Activated CD4-positive, alpha-beta T cell treated with anti-CD3 and anti-CD28 coated beads, Interleukin-2, amount 50 U/mL, for 24 hours (primary cell): ENCODE measurements at regions not wholly inside any gene's neighbourhood (a gene's known extent, or its start where the extent isn't known, plus 50 kb on each side); places are given as distances from the start of the nearest gene placed in this dataset.
"Not testable (repeated sequence)": the region's sequence is repeated elsewhere in the genome, so short reads cannot be mapped to it uniquely, and the experiment has no call there.

Experiments used
- DNase-seq, 2 donors: peaks; one replicate each; pipeline ENCODE4 v3.0.0-alpha.2; 2020; ENCODE audit warnings: low read depth in 1 of 2, low spot score in 1 of 2

- no peak for DNase-seq
Measured at GRCh38 chr5:109630093-109630492, 59.6 kb upstream of the MAN2A1 start.

GRCh38 chr5:109628591-109628990, 61.1 kb upstream of the MAN2A1 start:
- DNase-seq, result no peak

- not testable (repeated sequence) for DNase-seq
Measured at GRCh38 chr5:109621266-109621665, 68.5 kb upstream of the MAN2A1 start.

GRCh38 chr5:109620651-109621050, 69.1 kb upstream of the MAN2A1 start:
- no peak for DNase-seq

GRCh38 chr5:109619606-109620005, 70.1 kb upstream of the MAN2A1 start:
- DNase-seq, result no peak

- no peak for DNase-seq
Measured at GRCh38 chr5:109619021-109619460, 70.7 kb upstream of the MAN2A1 start.

GRCh38 chr5:109614981-109615380, 74.7 kb upstream of the MAN2A1 start:
- no peak for DNase-seq

- no peak for DNase-seq
Measured at GRCh38 chr5:109614301-109614700, 75.4 kb upstream of the MAN2A1 start.

GRCh38 chr5:109612278-109612905, 77.3 kb upstream of the MAN2A1 start:
- DNase-seq, result no peak

GRCh38 chr5:109611505-109611904, 78.2 kb upstream of the MAN2A1 start:
- no peak for DNase-seq

- DNase-seq, result no peak
Measured at GRCh38 chr5:109611061-109611460, 78.7 kb upstream of the MAN2A1 start.

GRCh38 chr5:109610581-109610980, 79.1 kb upstream of the MAN2A1 start:
- no peak for DNase-seq

GRCh38 chr5:109605207-109605730, 84.5 kb upstream of the MAN2A1 start:
- no peak for DNase-seq

- DNase-seq, result no peak
Measured at GRCh38 chr5:109604758-109605157, 85.0 kb upstream of the MAN2A1 start.

- DNase-seq, result no peak
Measured at GRCh38 chr5:109601736-109602135, 88.0 kb upstream of the MAN2A1 start.

- no peak for DNase-seq
Measured at GRCh38 chr5:109597893-109598292, 91.8 kb upstream of the MAN2A1 start.

- DNase-seq, result no peak
Measured at GRCh38 chr5:109594217-109594616, 95.5 kb upstream of the MAN2A1 start.

GRCh38 chr5:109590799-109591198, 98.9 kb upstream of the MAN2A1 start:
- DNase-seq, result no peak

- no peak for DNase-seq
Measured at GRCh38 chr5:109589986-109590385, 99.7 kb upstream of the MAN2A1 start.

GRCh38 chr5:109589239-109589638, 100.5 kb upstream of the MAN2A1 start:
- no peak for DNase-seq

GRCh38 chr5:109588281-109589035, 101.3 kb upstream of the MAN2A1 start:
- DNase-seq, result no peak

- DNase-seq, result no peak
Measured at GRCh38 chr5:109584986-109585599, 104.6 kb upstream of the MAN2A1 start.
